LNCAP (cell line): ENCODE measurements at regions not wholly inside any gene's neighbourhood (a gene's known extent, or its start where the extent isn't known, plus 50 kb on each side); places are given as distances from the start of the nearest gene placed in this dataset.

ENCODE experiments used
- TF ChIP-seq, protein P1 (sequence below): fragments of 450-650 bp; IDR thresholded peaks from 2 replicates; pipeline ENCODE4 v1.5.1; 2017; ENCODE audit warnings: mild to moderate bottlenecking

DNA sequence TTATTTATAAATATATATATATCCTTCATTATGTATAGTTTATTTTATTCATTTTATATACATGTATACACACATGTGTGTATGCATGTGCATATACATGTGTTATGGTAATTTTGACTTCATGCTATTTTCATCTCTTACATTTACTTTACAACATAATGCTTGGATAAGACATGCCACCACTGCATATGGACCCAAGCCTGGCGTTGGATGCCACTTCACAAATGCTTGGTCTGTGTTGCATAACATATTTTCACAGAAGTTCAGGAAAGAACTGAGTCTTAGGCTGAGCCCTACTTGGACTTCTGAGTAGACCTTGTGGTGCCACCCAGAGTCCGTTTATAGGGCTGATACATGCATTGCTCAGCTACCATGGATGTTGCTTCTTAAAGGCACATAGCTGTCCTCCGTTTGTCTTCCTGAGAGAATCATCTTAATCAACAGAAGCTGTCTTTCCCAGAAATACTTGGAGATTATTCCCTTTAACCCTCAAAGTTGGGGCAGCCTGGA is 337.8 kb downstream of the BTBD3 start:
- TF ChIP-seq, protein P1, sequence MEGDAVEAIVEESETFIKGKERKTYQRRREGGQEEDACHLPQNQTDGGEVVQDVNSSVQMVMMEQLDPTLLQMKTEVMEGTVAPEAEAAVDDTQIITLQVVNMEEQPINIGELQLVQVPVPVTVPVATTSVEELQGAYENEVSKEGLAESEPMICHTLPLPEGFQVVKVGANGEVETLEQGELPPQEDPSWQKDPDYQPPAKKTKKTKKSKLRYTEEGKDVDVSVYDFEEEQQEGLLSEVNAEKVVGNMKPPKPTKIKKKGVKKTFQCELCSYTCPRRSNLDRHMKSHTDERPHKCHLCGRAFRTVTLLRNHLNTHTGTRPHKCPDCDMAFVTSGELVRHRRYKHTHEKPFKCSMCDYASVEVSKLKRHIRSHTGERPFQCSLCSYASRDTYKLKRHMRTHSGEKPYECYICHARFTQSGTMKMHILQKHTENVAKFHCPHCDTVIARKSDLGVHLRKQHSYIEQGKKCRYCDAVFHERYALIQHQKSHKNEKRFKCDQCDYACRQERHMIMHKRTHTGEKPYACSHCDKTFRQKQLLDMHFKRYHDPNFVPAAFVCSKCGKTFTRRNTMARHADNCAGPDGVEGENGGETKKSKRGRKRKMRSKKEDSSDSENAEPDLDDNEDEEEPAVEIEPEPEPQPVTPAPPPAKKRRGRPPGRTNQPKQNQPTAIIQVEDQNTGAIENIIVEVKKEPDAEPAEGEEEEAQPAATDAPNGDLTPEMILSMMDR = no peak

DNA sequence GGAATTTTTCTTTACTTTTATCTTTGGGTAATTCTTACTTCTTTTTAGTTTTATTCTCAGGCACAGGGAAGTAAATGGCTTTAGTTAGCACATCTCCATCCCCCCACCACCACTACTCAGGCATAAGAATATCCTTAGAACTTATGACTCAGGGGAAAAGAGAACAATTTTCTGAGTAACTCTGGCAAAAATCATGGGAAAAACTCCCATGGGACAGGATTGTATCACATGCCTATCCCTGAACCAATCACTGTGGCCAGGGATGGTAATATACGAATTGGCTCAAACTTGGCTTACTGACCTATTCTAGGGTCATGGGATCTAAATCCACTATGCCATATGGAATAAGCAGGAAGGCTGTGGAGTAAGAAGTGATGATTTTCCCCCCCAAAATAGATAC is 339.1 kb downstream of the BTBD3 start:
- TF ChIP-seq, protein P1 = no peak

DNA sequence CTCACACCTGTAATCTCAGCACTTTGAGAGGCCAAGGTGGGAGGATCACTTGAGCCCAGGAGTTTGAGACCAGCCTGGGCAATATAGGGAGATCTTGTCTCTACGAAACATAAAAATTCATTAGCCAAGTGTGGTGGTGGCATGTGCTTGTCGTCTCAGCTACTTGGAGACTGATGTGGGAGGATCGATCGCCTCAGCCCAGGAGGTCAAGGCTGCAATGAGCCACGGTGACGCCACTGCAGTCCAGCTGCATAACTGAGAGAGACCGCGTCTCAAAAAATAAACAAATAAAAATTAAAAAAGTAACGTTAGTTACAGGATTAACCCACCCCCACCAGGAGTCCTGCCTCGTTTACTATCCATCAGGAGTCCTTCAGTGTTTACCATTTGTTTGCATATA is 345.1 kb downstream of the BTBD3 start:
- TF ChIP-seq, protein P1 = no peak

DNA sequence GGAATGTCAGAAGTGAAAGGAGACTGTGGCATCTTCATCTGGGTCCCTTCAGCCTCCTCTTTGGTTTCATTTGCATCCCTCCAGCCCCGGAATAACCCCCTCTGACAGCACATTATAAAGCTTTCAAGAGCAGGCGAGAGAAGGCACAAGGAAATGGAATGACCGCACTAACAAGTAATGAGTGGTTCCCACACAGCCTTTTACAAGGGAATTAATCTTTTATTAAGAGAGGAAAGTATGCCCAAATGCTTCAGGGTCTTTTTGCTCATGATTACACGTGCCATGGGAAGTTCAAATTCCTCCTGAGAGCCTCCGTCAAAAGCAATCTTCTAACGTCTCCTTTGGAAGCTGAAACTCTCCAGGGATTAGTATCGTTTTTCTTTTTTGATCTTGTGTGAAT is 347.0 kb downstream of the BTBD3 start:
- TF ChIP-seq, protein P1 = no peak

DNA sequence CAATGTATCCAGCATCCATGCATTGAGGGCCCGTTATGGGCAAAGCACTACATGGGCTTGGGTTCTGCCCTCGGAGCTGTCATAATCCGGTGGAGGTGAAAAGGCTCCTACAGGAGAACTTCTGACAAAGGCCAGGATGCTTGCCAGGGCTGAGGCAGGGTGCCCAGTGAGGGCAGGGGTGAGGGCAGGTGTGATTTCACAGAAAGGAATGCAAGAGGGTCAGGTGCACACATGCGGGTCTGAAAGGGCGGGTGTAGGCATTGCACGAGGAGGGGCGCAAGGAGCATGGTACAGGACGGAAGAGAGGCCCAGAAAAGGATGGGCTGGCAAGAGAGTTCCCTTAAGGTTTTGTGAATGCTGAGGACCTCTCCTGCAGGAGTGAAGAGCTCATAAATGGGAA is 348.0 kb downstream of the BTBD3 start:
- TF ChIP-seq, protein P1 = no peak

DNA sequence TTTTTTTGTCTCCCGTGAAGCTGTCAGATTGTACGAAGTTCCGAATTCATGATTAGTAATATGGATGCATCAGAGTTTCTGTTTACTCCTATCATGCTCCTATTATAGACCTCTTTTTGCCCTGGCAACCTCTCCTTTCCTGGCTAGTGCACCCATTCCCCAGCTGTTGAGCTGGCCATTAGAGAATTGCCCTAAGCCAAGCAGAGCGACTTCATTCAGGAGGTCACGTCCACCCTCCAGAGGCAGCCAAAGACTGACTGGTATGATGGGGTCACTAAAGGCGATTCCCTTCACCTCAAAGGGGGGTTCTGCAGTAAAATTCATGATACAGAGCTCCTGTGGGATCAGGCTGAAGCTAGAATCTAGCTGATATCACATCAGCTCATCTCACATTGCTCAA is 351.9 kb downstream of the BTBD3 start:
- TF ChIP-seq, protein P1 = no peak

DNA sequence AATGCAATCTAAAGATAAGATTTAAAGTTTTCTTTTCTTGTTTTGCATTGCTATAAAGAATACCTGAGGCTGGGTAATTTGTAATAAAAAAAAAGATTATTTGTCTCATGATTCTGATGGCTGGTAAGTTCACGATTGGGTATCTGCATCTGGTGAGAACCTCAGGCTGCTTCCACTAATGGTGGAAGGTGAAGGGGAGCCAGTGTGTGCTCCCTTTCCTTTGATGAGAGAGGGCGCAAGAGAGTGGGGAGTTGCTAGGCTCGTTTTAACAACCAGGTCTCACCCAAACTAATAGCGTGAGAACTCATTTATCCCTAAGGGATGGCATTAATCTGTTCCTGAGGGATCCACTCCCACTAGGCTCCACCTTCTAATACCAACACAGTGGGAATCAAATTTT is 353.2 kb downstream of the BTBD3 start:
- TF ChIP-seq, protein P1 = no peak

DNA sequence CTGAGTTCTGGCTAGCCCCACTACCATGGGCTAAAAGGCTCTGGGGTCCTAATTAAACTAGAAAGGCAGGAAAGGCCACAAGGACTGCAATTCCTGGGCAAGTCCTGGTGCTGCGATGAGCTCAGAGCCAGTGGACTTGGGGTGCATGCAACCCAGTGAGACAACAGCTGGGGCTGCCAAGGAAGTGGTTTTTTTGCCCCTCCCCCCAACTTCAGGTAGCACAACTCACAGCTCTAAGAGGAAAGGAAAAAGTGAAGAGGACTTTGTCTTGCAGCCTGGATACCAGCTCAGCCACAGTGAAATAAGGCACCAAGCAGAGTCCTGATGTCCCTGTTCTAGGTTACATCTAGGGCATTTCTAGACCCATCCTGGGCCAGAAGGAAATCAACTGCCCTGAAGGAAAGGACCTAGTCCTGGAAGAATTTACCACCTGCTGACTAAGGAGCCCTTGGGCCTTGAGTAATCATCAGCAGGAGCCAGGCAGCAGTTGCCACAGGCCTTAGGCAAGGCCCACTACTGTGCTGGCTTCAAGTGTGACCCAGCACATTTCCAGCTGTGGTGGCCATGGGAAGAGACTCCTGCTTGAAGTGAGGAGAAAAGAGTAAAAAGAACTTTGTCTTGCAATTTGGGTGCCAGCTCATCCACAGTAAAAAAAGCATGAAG is 358.4 kb downstream of the BTBD3 start:
- TF ChIP-seq, protein P1 = no peak
